ENCODE measurements at regions not wholly inside any gene's neighbourhood (a gene's known extent, or its start where the extent isn't known, plus 50 kb on each side); places are given as distances from the start of the nearest gene placed in this dataset.

GRCh38 chr2:67952066-67952465 is 110.7 kb downstream of the C1D start:
- Histone ChIP-seq H3K4me3 (ENCODE audit: low read depth, low read length, poor library complexity, severe bottlenecking) (no peak overlapping the region), H3K27me3 (replicated peaks; ENCODE audit: insufficient read depth, low read depth, low read length, poor library complexity) (no peaks in the 10 kb centered on the region), H3K27ac (ENCODE audit: low read depth, low read length, poor library complexity, severe bottlenecking) (no peak overlapping the region), H3K36me3 (ENCODE audit: insufficient read depth, low read length, poor library complexity, severe bottlenecking) (no peaks in the 10 kb centered on the region), H3K4me1 (ENCODE audit: insufficient read depth, low read length, poor library complexity, severe bottlenecking) (peaks cover under 1% of the 10 kb centered on the region), H3K9me3 (ENCODE audit: low read depth, low read length, poor library complexity, severe bottlenecking) (no peaks in the 10 kb centered on the region)
- no peak for DNase-seq (ENCODE audit: low spot score)
- intact Hi-C loops (cut with micrococcal nuclease; ENCODE audit: unreplicated experiment): no loop called here
- ChIA-PET POLR2A (ENCODE audit: low non-redundant PET) (no interaction called here), CTCF (no interaction called here)
- no peak for TF ChIP-seq CTCF (conservative IDR thresholded peaks at IDR 0.05; ENCODE audit: low read depth, low read length)
- TF ChIP-seq EZH2 (IDR thresholded peaks at IDR 0.05; ENCODE audit: borderline replicate concordance, low read depth, low read length, poor library complexity, severe bottlenecking): no peak
- BruUV-seq (replicated peaks): no TSS peak

DNA sequence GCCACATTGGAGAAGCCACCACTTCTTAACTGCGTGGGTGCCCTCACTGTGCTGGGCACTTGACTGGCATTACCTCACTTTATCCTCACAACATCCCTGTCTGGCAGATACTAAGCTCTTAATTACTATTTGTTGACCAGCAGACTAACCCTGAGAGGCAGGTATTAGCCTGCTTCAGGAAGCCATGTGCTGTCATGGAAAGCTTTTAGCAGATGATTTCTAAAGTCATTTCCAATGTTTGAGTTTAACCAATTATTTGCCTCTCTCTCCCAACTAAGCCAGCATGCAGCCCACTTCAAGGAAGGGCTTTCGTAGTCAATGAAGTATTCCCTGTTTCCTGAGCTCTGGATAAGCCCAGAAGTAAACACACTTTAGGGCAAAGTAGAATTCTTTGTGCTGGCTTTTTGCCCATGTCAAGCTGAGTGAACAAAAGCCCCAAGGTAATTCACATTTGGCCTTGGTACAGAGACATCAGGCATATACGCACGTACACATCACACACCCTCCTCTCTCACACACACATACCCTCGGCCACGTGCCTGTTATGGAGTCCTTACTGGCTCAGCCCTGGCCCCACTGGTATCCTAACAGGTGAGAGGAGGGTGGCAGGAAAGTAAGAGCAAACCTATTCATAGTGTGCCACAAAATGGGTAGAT is 108.6 kb downstream of the C1D start:
- POLR2A ChIA-PET (ENCODE audit: low non-redundant PET): no interaction called here
- Histone ChIP-seq H3K4me1 (ENCODE audit: insufficient read depth, low read length, poor library complexity, severe bottlenecking) (no peaks in the 10 kb centered on the region), H3K27me3 (replicated peaks; ENCODE audit: insufficient read depth, low read depth, low read length, poor library complexity) (no peaks in the 10 kb centered on the region), H3K9me3 (ENCODE audit: low read depth, low read length, poor library complexity, severe bottlenecking) (no peaks in the 10 kb centered on the region), H3K36me3 (ENCODE audit: insufficient read depth, low read length, poor library complexity, severe bottlenecking) (no peaks in the 10 kb centered on the region), H3K27ac (ENCODE audit: low read depth, low read length, poor library complexity, severe bottlenecking) (no peak overlapping the region), H3K4me3 (ENCODE audit: low read depth, low read length, poor library complexity, severe bottlenecking) (no peak overlapping the region)
- CTCF ChIA-PET: no interaction called here
- DNase-seq (ENCODE audit: low spot score): no peak
- intact Hi-C loops (cut with micrococcal nuclease; ENCODE audit: unreplicated experiment): no loop called here
- BruUV-seq (replicated peaks): no TSS peak
- TF ChIP-seq CTCF (conservative IDR thresholded peaks at IDR 0.05; ENCODE audit: low read depth, low read length): no peak
- TF ChIP-seq EZH2 (IDR thresholded peaks at IDR 0.05; ENCODE audit: borderline replicate concordance, low read depth, low read length, poor library complexity, severe bottlenecking): no peak

DNA sequence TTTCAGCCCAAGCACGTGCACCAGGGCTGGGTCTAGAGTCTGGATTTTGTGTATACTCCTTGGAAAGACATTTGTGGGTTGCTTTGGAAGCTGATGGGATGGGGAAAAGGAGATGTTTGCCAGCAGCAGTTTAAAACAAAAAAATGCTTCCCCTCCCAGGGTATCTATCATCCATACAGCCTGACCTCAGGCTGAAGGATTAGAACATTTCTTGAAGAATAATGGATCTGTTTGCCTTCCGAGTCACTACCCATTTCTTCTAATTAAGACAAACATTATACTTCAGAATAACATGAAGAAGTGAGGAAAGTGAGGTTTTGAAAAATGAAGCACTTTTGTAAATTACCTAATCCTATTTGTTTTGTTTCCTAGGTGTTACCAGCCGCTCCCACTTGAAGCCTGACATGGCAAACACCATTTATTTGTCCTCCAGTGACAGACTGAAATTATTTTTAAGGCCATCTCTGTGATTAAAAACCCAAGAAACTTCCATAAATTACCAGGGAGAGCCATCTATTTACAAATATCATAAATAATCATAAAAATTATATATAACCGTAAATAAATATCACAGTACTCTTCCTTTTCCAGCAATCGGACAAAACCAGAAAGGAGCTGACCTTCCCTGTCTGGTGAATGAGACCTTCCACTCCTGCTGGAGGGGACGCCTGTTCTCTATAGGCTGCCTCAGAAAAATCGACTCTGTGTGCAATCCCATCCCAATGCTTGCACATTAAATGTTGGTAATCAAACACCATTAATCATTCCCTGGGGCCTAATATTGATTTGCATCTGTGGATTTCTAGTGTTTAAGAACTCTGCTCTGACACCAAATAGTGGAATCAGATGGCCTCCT is 106.8 kb downstream of the C1D start:
- no TSS peak for BruUV-seq (replicated peaks)
- CTCF ChIA-PET: no interaction called here
- Histone ChIP-seq H3K4me1 (ENCODE audit: insufficient read depth, low read length, poor library complexity, severe bottlenecking) (no peaks in the 10 kb centered on the region), H3K9me3 (ENCODE audit: low read depth, low read length, poor library complexity, severe bottlenecking) (no peaks in the 10 kb centered on the region), H3K36me3 (ENCODE audit: insufficient read depth, low read length, poor library complexity, severe bottlenecking) (no peaks in the 10 kb centered on the region), H3K4me3 (ENCODE audit: low read depth, low read length, poor library complexity, severe bottlenecking) (no peak overlapping the region), H3K27me3 (replicated peaks; ENCODE audit: insufficient read depth, low read depth, low read length, poor library complexity) (no peaks in the 10 kb centered on the region), H3K27ac (ENCODE audit: low read depth, low read length, poor library complexity, severe bottlenecking) (no peak overlapping the region)
- DNase-seq (ENCODE audit: low spot score): no peak
- intact Hi-C loops (cut with micrococcal nuclease; ENCODE audit: unreplicated experiment): no loop called here
- POLR2A ChIA-PET (ENCODE audit: low non-redundant PET): no interaction called here
- no peak for TF ChIP-seq EZH2 (IDR thresholded peaks at IDR 0.05; ENCODE audit: borderline replicate concordance, low read depth, low read length, poor library complexity, severe bottlenecking)
- TF ChIP-seq CTCF (conservative IDR thresholded peaks at IDR 0.05; ENCODE audit: low read depth, low read length): no peak
